Keratinocyte (primary cell): ENCODE measurements at regions not wholly inside any gene's neighbourhood (a gene's known extent, or its start where the extent isn't known, plus 50 kb on each side); places are given as distances from the start of the nearest gene placed in this dataset.

ENCODE experiments used
- DNase-seq: peaks from one replicate; pipeline ENCODE4 v3.0.0-alpha.2; 2011; ENCODE audit warnings: low read depth, missing footprints, low spot score
- FAIRE-seq: peaks from 2 replicates; lab custom pipeline; 2011; peaks lifted over from hg19 to GRCh38; lab: Jason Lieb, UNC
- H2AFZ ChIP-seq: 2 replicates; pipeline ENCODE4 v1.6.0; 2012; ENCODE audit warnings: low read length, control low read depth, inconsistent platforms; ENCODE audit not compliant: control insufficient read depth
- H3K27ac ChIP-seq: 2 replicates; pipeline ENCODE4 v1.5.1; 2011; ENCODE audit warnings: low read length; ENCODE audit not compliant: control insufficient read depth, insufficient read depth
- H3K27me3 ChIP-seq: 3 replicates; pipeline ENCODE4 v1.6.0; 2011; ENCODE audit warnings: low read length; ENCODE audit not compliant: control insufficient read depth, insufficient read depth; ENCODE audit errors: extremely low read depth
- H3K36me3 ChIP-seq, 2 experiments: 2 replicates in 1 of 2; 3 replicates in 1 of 2; pipeline ENCODE4 v1.5.1; 2011; ENCODE audit warnings: low read length in 2 of 2, mild to moderate bottlenecking in 1 of 2; ENCODE audit not compliant: control insufficient read depth in 2 of 2, insufficient read depth in 2 of 2; ENCODE audit errors: extremely low read depth in 1 of 2
- H3K4me1 ChIP-seq: 3 replicates; pipeline ENCODE4 v1.5.1; 2011; ENCODE audit warnings: low read length; ENCODE audit not compliant: control insufficient read depth, insufficient read depth; ENCODE audit errors: extremely low read depth
- H3K4me2 ChIP-seq: 3 replicates; pipeline ENCODE4 v1.6.0; 2011; ENCODE audit warnings: low read depth, low read length; ENCODE audit not compliant: control insufficient read depth, insufficient read depth; ENCODE audit errors: extremely low read depth
- H3K4me3 ChIP-seq, 3 experiments: fragments of 200-600 bp in 1 of 3; sonication (generic) in 1 of 3; 2 replicates in 2 of 3; 3 replicates in 1 of 3; pipeline ENCODE4 v1.5.1; 2011 to 2016; ENCODE audit warnings: low read length in 3 of 3, mild to moderate bottlenecking in 3 of 3, control low read depth in 2 of 3, inconsistent platforms in 1 of 3, low read depth in 1 of 3, mixed read lengths in 1 of 3, mixed run types in 1 of 3, moderate library complexity in 1 of 3; ENCODE audit not compliant: control insufficient read depth in 2 of 3, insufficient read depth in 2 of 3; ENCODE audit errors: extremely low read depth in 1 of 3
- H3K79me2 ChIP-seq: 2 replicates; pipeline ENCODE4 v1.6.0; 2012; ENCODE audit warnings: low read length; ENCODE audit not compliant: control insufficient read depth, insufficient read depth
- H3K9ac ChIP-seq: 3 replicates; pipeline ENCODE4 v1.6.0; 2011; ENCODE audit warnings: low read length; ENCODE audit not compliant: control insufficient read depth, insufficient read depth; ENCODE audit errors: extremely low read depth
- H3K9me1 ChIP-seq: 3 replicates; pipeline ENCODE4 v1.6.0; 2011; ENCODE audit warnings: low read length; ENCODE audit not compliant: control insufficient read depth, insufficient read depth; ENCODE audit errors: extremely low read depth
- H3K9me3 ChIP-seq: 2 replicates; pipeline ENCODE4 v1.5.1; 2012; ENCODE audit warnings: low read depth, low read length; ENCODE audit not compliant: control insufficient read depth
- H4K20me1 ChIP-seq: 3 replicates; pipeline ENCODE4 v1.6.0; 2011; ENCODE audit warnings: low read length; ENCODE audit not compliant: control insufficient read depth, insufficient read depth; ENCODE audit errors: extremely low read depth
- EZH2 ChIP-seq: IDR thresholded peaks from one replicate; pipeline ENCODE4 v1.6.1; 2012; ENCODE audit warnings: inconsistent platforms, mild to moderate bottlenecking, low read length, moderate library complexity
- dilution Hi-C: fragments of 300-500 bp; cut with MboI; formaldehyde crosslinking; loops from one replicate; pipeline ENCODE4 v1.7.0; 2020; ENCODE audit warnings: low sequenced_read_pairs; ENCODE audit not compliant: extremely low pct_ligation_motif_present
- TF ChIP-seq, protein P1 (sequence below), 3 experiments: IDR thresholded peaks in 1 of 3; conservative IDR thresholded peaks in 1 of 3; optimal IDR thresholded peaks in 1 of 3; 2 replicates in 2 of 3; 3 replicates in 1 of 3; pipeline versions ENCODE3 to v1.5.1; 2011; ENCODE audit warnings: low read length in 3 of 3, mild to moderate bottlenecking in 3 of 3, moderate library complexity in 2 of 3, control low read depth in 1 of 3, inconsistent platforms in 1 of 3; ENCODE audit not compliant: insufficient read depth in 2 of 3; ENCODE audit errors: extremely low read depth in 1 of 3

GRCh38 chr9:2248768-2249265 lies 233.7 kb downstream of the SMARCA2 start:
- no peak overlapping the region for H3K9ac ChIP-seq
- no peaks in the 10 kb centered on the region for H3K9me1 ChIP-seq
- H3K9me3 ChIP-seq, result peaks cover 2% of the 10 kb centered on the region
- no peaks in the 10 kb centered on the region for H3K79me2 ChIP-seq
- H4K20me1 ChIP-seq, result no peaks in the 10 kb centered on the region
- H3K4me2 ChIP-seq, result no peak overlapping the region
- no peaks in the 10 kb centered on the region for H3K27me3 ChIP-seq
- dilution Hi-C loops, result no loop called here
- H3K4me1 ChIP-seq, result no peaks in the 10 kb centered on the region
- no peak for DNase-seq
- no peak overlapping the region for H3K4me3 ChIP-seq
- no peak for FAIRE-seq
- no peak overlapping the region for H2AFZ ChIP-seq
- TF ChIP-seq, protein P1, sequence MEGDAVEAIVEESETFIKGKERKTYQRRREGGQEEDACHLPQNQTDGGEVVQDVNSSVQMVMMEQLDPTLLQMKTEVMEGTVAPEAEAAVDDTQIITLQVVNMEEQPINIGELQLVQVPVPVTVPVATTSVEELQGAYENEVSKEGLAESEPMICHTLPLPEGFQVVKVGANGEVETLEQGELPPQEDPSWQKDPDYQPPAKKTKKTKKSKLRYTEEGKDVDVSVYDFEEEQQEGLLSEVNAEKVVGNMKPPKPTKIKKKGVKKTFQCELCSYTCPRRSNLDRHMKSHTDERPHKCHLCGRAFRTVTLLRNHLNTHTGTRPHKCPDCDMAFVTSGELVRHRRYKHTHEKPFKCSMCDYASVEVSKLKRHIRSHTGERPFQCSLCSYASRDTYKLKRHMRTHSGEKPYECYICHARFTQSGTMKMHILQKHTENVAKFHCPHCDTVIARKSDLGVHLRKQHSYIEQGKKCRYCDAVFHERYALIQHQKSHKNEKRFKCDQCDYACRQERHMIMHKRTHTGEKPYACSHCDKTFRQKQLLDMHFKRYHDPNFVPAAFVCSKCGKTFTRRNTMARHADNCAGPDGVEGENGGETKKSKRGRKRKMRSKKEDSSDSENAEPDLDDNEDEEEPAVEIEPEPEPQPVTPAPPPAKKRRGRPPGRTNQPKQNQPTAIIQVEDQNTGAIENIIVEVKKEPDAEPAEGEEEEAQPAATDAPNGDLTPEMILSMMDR (optimal IDR thresholded peaks at IDR 0.05 in 1 of 3, IDR thresholded peaks at IDR 0.05 in 1 of 3, conservative IDR thresholded peaks at IDR 0.05 in 1 of 3; ENCODE audit: extremely low read depth in 1 of 3, insufficient read depth in 2 of 3, low read length in 3 of 3), result no peak
- no peak for TF ChIP-seq EZH2
- H3K27ac ChIP-seq, result no peak overlapping the region
- no peaks in the 10 kb centered on the region for H3K36me3 ChIP-seq

DNA sequence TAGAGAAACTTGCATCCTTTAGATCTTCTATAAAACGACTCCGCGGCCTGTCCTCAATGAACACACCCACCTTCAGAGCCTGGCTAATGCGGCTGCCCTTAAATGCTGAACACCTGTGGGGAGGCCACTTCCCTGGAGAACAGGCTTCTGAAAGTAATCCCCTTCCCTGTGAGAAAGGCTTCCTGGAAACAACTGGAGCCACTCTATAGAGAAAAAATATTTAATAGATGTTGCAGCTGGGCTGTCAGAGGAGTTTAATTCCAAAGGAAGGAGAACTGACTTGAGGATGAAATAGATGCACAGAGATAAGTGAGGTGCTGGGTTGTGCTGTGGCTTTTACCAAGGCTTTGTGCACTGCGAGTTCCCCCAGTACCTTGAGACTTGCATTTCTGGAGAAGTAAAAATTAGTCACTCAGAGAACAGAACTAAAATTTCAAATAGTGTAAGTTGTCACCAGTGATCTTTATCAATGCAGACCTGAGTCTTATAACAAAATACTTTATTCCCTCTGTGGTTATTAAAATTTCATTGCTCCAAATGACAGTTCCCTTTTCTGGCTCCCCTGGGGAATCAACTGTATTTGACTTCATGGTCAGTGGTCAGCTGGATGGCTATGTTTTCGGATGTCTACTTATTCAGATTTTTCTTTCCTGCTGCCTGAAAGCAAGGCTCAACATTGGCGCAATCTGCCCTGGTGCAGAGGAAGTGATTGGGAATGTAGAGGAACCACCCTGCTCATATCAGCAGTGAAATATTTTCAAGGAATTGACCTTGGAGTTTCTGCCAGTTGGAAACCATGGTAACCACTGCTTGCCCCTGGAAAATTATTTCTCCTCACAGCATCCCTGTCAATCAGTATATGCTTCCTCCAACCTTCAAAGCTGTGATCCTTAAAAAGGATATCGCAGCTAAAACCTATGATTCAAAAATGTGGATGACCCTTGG lies 238.8 kb downstream of the SMARCA2 start:
- Histone ChIP-seq H3K4me2 (no peak overlapping the region), H3K27ac (no peak overlapping the region), H3K9ac (no peak overlapping the region), H3K4me1 (no peaks in the 10 kb centered on the region), H3K36me3 (no peaks in the 10 kb centered on the region), H3K27me3 (no peaks in the 10 kb centered on the region), H3K9me1 (no peaks in the 10 kb centered on the region), H3K4me3 (no peak overlapping the region), H2AFZ (no peak overlapping the region), H3K79me2 (no peaks in the 10 kb centered on the region), H4K20me1 (no peaks in the 10 kb centered on the region), H3K9me3 (no peaks in the 10 kb centered on the region)
- FAIRE-seq (no peak), DNase-seq (no peak)
- no peak for TF ChIP-seq EZH2
- TF ChIP-seq, protein P1 (optimal IDR thresholded peaks at IDR 0.05 in 1 of 3, IDR thresholded peaks at IDR 0.05 in 1 of 3, conservative IDR thresholded peaks at IDR 0.05 in 1 of 3; ENCODE audit: extremely low read depth in 1 of 3, insufficient read depth in 2 of 3, low read length in 3 of 3), result no peak
- dilution Hi-C loops, result no loop called here
